GM23248 (cell line): ENCODE measurements at regions not wholly inside any gene's neighbourhood (a gene's known extent, or its start where the extent isn't known, plus 50 kb on each side); places are given as distances from the start of the nearest gene placed in this dataset.

Experiments used
- DNase-seq: peaks from one replicate; pipeline ENCODE4 v3.0.0-alpha.2; 2015
- H2AFZ ChIP-seq: fragments of 200-600 bp; sonication (generic); 2 replicates; pipeline ENCODE4 v1.6.1; 2016; ENCODE audit warnings: antibody characterized with exemption
- H3F3A ChIP-seq: fragments of 200-600 bp; sonication (generic); 2 replicates; pipeline ENCODE4 v1.6.1; 2016; ENCODE audit warnings: mild to moderate bottlenecking, antibody characterized with exemption, mixed run types; ENCODE audit not compliant: insufficient read depth
- H3K27ac ChIP-seq: fragments of 200-600 bp; sonication (generic); 2 replicates; pipeline ENCODE4 v1.5.1; 2016; ENCODE audit warnings: mild to moderate bottlenecking
- H3K27me3 ChIP-seq: fragments of 200-600 bp; sonication (generic); replicated peaks from 2 replicates; pipeline ENCODE4 v1.6.1; 2016; ENCODE audit warnings: mild to moderate bottlenecking; ENCODE audit not compliant: insufficient read depth
- H3K36me3 ChIP-seq: fragments of 200-600 bp; sonication (generic); 2 replicates; pipeline ENCODE4 v1.6.1; 2016; ENCODE audit warnings: low read depth, mild to moderate bottlenecking
- H3K4me1 ChIP-seq: fragments of 200-600 bp; sonication (generic); 2 replicates; pipeline ENCODE4 v1.6.1; 2016; ENCODE audit warnings: mild to moderate bottlenecking; ENCODE audit not compliant: insufficient read depth
- H3K4me2 ChIP-seq: fragments of 200-600 bp; sonication (generic); one replicate; pipeline ENCODE4 v1.6.1; 2016; ENCODE audit warnings: mild to moderate bottlenecking; ENCODE audit not compliant: unreplicated experiment
- H3K4me3 ChIP-seq: fragments of 200-600 bp; sonication (generic); 2 replicates; pipeline ENCODE4 v1.5.1; 2016; ENCODE audit warnings: mild to moderate bottlenecking
- H3K79me2 ChIP-seq: fragments of 200-600 bp; sonication (generic); 2 replicates; pipeline ENCODE4 v1.6.1; 2016; ENCODE audit warnings: mild to moderate bottlenecking; ENCODE audit not compliant: insufficient read depth
- H3K9ac ChIP-seq: fragments of 200-600 bp; sonication (generic); 2 replicates; pipeline ENCODE4 v1.6.1; 2016; ENCODE audit warnings: mild to moderate bottlenecking
- H3K9me2 ChIP-seq: fragments of 200-600 bp; sonication (generic); 2 replicates; pipeline ENCODE4 v1.6.1; 2016; ENCODE audit warnings: mixed run types, mild to moderate bottlenecking, moderate library complexity; ENCODE audit not compliant: insufficient read depth
- H3K9me3 ChIP-seq: fragments of 200-600 bp; sonication (generic); one replicate; pipeline ENCODE4 v1.6.1; 2017; ENCODE audit warnings: low read depth
- H4K20me1 ChIP-seq: fragments of 200-600 bp; sonication (generic); 2 replicates; pipeline ENCODE4 v1.6.0; 2016; ENCODE audit not compliant: insufficient read depth
- EZH2 ChIP-seq: fragments of 200-600 bp; sonication (generic); IDR thresholded peaks from 2 replicates; pipeline ENCODE4 v1.6.1; 2018; ENCODE audit warnings: antibody characterized with exemption, mild to moderate bottlenecking; ENCODE audit not compliant: insufficient read depth, poor library complexity, severe bottlenecking
- EZH2phosphoT487 ChIP-seq: fragments of 200-600 bp; sonication (generic); IDR thresholded peaks from 2 replicates; pipeline ENCODE4 v1.6.1; 2018; ENCODE audit warnings: antibody characterized with exemption, moderate library complexity, mild to moderate bottlenecking, low read depth; ENCODE audit not compliant: insufficient read depth
- WGBS, 2 experiments: methylation state at CpG; one replicate each; pipeline ENCODE4 v1.1.6; 2015 to 2017; ENCODE audit warnings: low lambda C conversion rate in 2 of 2, low coverage in 1 of 2; ENCODE audit errors: missing lambda C conversion rate in 2 of 2; 5-methylcytosine and 5-hydroxymethylcytosine counted together
- in situ Hi-C: fragments of 300-500 bp; cut with MboI; formaldehyde crosslinking; loops from 2 replicates; pipeline ENCODE4 v1.15.0; 2020

DNA sequence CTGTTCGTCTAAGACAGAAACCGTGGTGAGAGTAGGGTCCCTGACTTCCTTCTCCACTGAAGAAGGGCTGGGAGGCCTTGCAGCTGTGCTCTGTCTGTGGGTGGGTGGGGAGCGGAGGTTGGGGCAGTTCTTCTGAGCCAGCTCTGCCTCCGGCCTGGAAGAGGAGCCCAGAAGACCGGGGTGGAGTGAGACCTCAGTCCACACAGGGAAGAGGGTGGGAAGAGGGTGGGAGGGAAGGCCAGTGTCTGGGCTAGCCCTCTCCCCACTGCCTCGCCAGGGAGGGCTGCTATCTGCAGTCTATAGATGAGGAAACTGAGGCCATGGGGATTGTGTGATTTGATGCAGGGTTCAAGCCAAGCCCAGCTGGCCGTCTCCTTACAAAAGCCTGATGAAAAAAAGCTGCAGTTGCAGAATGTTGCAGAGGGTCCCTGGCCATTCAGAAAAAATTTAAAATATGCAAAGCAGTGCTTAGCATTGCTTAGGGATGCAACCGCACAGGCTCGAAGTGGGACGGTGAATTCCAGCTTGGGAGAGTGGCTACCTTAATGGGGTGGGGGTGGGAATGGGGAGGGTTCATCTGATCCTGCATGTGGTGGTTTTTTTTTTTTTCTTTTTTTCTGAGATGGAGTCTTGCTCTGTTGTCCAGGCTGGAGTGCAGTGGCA is 181.6 kb upstream of the HS6ST1 start:
- TF ChIP-seq EZH2phosphoT487 (no peak), EZH2 (no peak)
- H3K27ac ChIP-seq = no peak overlapping the region

DNA sequence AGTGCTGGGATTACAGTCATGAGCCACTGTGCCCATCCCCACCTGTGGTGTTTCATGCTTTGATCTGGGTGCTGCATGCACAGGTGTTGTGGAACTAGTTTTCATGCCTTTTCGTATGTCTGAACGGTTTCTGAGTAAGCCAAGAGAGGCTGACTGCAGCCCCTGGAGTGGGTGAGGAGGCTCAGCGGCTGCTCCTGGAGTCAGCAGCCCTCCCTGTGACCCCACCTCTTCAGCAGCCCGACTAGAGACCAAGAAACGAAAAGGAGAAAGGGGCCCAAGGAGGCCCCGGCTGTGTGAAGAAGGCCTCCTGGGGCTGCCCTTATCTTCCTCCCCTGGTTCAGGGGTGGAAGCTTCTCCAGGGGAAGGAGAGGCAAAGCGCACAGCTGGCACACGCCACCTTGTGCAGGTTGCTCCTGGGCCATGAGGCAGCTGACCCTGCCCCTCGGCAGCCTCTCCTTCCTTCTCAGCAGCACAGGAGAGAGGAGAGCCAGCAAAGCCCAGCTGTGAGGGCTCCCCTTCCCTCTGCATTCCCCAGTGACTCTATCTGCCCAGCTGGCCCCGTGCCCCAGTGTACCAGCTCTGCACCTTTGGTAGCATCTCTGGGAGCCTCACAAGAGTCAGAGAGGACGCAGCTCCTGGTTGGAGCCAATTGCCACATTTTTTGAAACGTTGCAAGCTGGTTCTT is 182.5 kb upstream of the HS6ST1 start:
- TF ChIP-seq EZH2phosphoT487 (no peak), EZH2 (no peak)
- no peaks in the 10 kb centered on the region for H3K79me2 ChIP-seq
- DNase-seq = no peak
- no peaks in the 10 kb centered on the region for H3K27me3 ChIP-seq
- H3K4me1 ChIP-seq = no peaks in the 10 kb centered on the region
- H3F3A ChIP-seq = no peaks in the 10 kb centered on the region
- H3K4me3 ChIP-seq = no peak overlapping the region
- in situ Hi-C loops = no loop called here
- no peaks in the 10 kb centered on the region for H3K9me3 ChIP-seq
- H2AFZ ChIP-seq = no peak overlapping the region
- no peaks in the 10 kb centered on the region for H3K36me3 ChIP-seq
- no peaks in the 10 kb centered on the region for H4K20me1 ChIP-seq
- H3K9me2 ChIP-seq = no peaks in the 10 kb centered on the region
- H3K27ac ChIP-seq = no peak overlapping the region
- H3K4me2 ChIP-seq = no peak overlapping the region
- 69% methylated on average over 12 of the region's 12 CpGs for WGBS, 2 experiments
- H3K9ac ChIP-seq = no peak overlapping the region

More for the DNA sequence above, 181.6 kb upstream of the HS6ST1 start:
- Histone ChIP-seq H3K9me2 (no peaks in the 10 kb centered on the region), H3K79me2 (no peaks in the 10 kb centered on the region), H4K20me1 (no peaks in the 10 kb centered on the region), H3K27me3 (no peaks in the 10 kb centered on the region), H3F3A (no peaks in the 10 kb centered on the region), H3K4me1 (no peaks in the 10 kb centered on the region), H3K36me3 (no peaks in the 10 kb centered on the region), H3K9me3 (no peaks in the 10 kb centered on the region), H3K9ac (no peak overlapping the region), H3K4me2 (no peak overlapping the region), H3K4me3 (no peak overlapping the region), H2AFZ (no peak overlapping the region)
- in situ Hi-C loops = no loop called here
- DNase-seq = no peak
- 68 to 70% methylated on average over 8 to 10 of the region's 10 CpGs for WGBS, 2 experiments

DNA sequence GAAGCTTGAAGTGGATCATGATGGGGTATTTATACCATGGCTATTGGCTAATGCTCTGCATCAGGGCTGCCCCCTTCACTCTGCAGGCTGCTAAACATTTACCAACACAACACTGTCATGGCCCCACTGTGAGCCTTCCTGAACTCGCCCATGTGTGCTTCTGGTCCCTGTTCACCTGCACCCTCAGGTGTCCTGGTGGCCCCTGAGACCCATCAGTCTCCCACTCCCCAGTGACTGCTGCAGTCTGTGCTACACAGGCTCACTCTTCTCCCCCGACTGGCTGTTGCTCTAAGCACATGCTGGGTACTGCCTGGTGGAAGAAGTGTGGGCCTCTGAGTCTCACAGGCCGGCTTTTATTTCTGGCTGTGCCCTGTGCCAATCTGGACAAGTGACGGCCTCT is 183.0 kb upstream of the HS6ST1 start:
- no peak overlapping the region for H3K4me3 ChIP-seq
- H3K4me2 ChIP-seq = no peak overlapping the region
- WGBS, 2 experiments = 57 to 71% methylated on average over 4 of the region's 4 CpGs
- H3K9me2 ChIP-seq = no peaks in the 10 kb centered on the region
- no peaks in the 10 kb centered on the region for H3K79me2 ChIP-seq
- no peaks in the 10 kb centered on the region for H4K20me1 ChIP-seq
- H3K9me3 ChIP-seq = no peaks in the 10 kb centered on the region
- H3K9ac ChIP-seq = no peak overlapping the region
- H3K27ac ChIP-seq = no peak overlapping the region
- no peaks in the 10 kb centered on the region for H3K4me1 ChIP-seq
- TF ChIP-seq EZH2phosphoT487 = no peak
- no peak for TF ChIP-seq EZH2
- no peak overlapping the region for H2AFZ ChIP-seq
- in situ Hi-C loops = no loop called here
- no peaks in the 10 kb centered on the region for H3K36me3 ChIP-seq
- H3F3A ChIP-seq = no peaks in the 10 kb centered on the region
- no peak for DNase-seq
- H3K27me3 ChIP-seq = no peaks in the 10 kb centered on the region

DNA sequence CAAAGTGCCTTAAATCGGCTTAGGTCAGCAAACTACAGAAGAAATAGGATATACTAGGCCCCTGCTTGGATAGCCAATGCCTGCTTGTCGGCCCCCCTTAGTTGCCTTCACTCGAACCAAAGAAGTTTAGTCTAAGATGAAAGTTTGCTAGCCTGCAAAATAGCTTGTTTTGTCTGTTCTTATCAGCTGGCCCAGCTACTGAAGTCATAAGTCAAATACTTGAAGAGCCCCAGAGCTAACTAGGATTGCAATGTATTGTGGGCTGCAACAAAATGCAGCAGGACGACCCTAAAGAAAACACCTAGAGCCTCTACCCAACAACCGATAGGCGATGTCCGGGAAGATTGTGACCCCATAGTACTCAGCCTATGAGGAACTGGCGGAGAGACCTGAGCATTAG is 183.5 kb upstream of the HS6ST1 start:
- H3K27ac ChIP-seq = no peak overlapping the region
- H3F3A ChIP-seq = no peaks in the 10 kb centered on the region
- H3K9me2 ChIP-seq = no peaks in the 10 kb centered on the region
- H3K4me3 ChIP-seq = no peak overlapping the region
- in situ Hi-C loops = no loop called here
- H3K27me3 ChIP-seq = no peaks in the 10 kb centered on the region
- no peak for TF ChIP-seq EZH2
- TF ChIP-seq EZH2phosphoT487 = no peak
- no peaks in the 10 kb centered on the region for H3K9me3 ChIP-seq
- no peak overlapping the region for H3K9ac ChIP-seq
- no peak overlapping the region for H2AFZ ChIP-seq
- H3K4me1 ChIP-seq = no peaks in the 10 kb centered on the region
- DNase-seq = no peak
- no peaks in the 10 kb centered on the region for H3K36me3 ChIP-seq
- no peaks in the 10 kb centered on the region for H3K79me2 ChIP-seq
- no peak overlapping the region for H3K4me2 ChIP-seq
- H4K20me1 ChIP-seq = no peaks in the 10 kb centered on the region
- 79 to 81% methylated on average over 8 of the region's 8 CpGs for WGBS, 2 experiments
